Mucosa of descending colon (tissue), 3 donors: ENCODE measurements at regions not wholly inside any gene's neighbourhood (a gene's known extent, or its start where the extent isn't known, plus 50 kb on each side); places are given as distances from the start of the nearest gene placed in this dataset.

Experiments used
- ATAC-seq: fragments of 200-7000 bp; cut with Tn5 transposase; one replicate; pipeline ENCODE4 v1.9.1; 2020; ENCODE audit warnings: mild to moderate bottlenecking, moderate library complexity
- DNase-seq, 3 donors: peaks; one replicate each; pipeline ENCODE4 v3.0.0-alpha.2; 2020
- H3K36me3 ChIP-seq: fragments of 200-600 bp; one replicate; pipeline ENCODE4 v1.8.0; 2021; ENCODE audit warnings: low read depth, mild to moderate bottlenecking
- H3K4me1 ChIP-seq: fragments of 200-600 bp; one replicate; pipeline ENCODE4 v1.8.0; 2021; ENCODE audit warnings: low read depth, mild to moderate bottlenecking
- H3K4me3 ChIP-seq: fragments of 200-600 bp; one replicate; pipeline ENCODE4 v1.8.0; 2021; ENCODE audit warnings: mild to moderate bottlenecking
- H3K9me3 ChIP-seq: fragments of 200-600 bp; one replicate; pipeline ENCODE4 v1.8.0; 2021; ENCODE audit warnings: mild to moderate bottlenecking
- intact Hi-C, 2 donors: fragments of 100-400 bp; cut with DNase I in 1 of 2; cut with micrococcal nuclease in 1 of 2; formaldehyde crosslinking; loops; one replicate each; pipeline versions ENCODE4 v1.11.0 to v1.11.1; 2022; cut with DNase I, micrococcal nuclease
- TF ChIP-seq, protein P1 (sequence below): fragments of 200-600 bp; IDR thresholded peaks from one replicate; pipeline ENCODE4 v1.8.0; 2022; ENCODE audit warnings: antibody characterized with exemption, mild to moderate bottlenecking
- donor health status: DM: no; HTN: no; CAD: no; lungs with moderate emphysema.
- donor health status: DM: no; HTN: no; CAD: no.
- donor health status: DM: no; HTN: yes; CAD: no.

DNA sequence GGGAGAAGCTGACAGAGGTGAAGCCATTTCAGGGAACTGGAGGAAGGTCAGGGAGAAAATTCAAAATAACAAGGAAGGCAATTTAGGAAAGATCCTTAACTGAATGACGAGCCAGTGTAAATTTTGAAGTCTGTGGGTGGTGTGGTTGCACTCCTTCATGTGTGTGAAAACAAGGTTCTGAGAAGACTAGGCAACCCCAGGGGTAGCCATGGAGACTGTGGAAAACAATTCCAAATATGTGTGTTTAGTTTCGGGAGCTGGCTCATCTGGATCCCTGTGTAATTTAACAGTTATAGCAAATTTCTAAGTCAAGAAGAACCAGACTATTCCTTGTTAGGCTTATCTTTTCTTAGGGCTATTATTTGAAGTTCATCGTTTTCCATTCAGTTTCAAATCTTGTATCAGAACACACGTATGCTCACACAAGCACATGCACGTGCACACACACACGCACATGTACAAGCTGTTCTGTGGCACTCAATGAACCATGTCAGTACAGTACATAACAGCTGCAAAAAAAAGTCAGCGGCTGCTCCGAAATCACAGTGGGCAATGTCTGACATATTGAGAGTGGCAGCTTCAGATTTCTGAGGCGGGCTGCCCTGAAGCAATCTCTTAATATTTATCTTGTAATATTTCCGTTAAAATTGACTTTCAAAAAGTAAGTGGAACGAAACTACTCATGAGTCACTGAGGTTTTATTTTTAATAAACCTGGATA, 411.2 kb downstream of the AEBP2 start:
- no peaks in the 10 kb centered on the region for H3K9me3 ChIP-seq
- ATAC-seq (no peak), DNase-seq (no peak)
- no peaks in the 10 kb centered on the region for H3K4me1 ChIP-seq
- no peak overlapping the region for H3K4me3 ChIP-seq
- TF ChIP-seq, protein P1, sequence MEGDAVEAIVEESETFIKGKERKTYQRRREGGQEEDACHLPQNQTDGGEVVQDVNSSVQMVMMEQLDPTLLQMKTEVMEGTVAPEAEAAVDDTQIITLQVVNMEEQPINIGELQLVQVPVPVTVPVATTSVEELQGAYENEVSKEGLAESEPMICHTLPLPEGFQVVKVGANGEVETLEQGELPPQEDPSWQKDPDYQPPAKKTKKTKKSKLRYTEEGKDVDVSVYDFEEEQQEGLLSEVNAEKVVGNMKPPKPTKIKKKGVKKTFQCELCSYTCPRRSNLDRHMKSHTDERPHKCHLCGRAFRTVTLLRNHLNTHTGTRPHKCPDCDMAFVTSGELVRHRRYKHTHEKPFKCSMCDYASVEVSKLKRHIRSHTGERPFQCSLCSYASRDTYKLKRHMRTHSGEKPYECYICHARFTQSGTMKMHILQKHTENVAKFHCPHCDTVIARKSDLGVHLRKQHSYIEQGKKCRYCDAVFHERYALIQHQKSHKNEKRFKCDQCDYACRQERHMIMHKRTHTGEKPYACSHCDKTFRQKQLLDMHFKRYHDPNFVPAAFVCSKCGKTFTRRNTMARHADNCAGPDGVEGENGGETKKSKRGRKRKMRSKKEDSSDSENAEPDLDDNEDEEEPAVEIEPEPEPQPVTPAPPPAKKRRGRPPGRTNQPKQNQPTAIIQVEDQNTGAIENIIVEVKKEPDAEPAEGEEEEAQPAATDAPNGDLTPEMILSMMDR = no peak
- intact Hi-C loops = no loop called here
- no peaks in the 10 kb centered on the region for H3K36me3 ChIP-seq

GRCh38 chr12:19852100-19852855, 413.0 kb downstream of the AEBP2 start:
- intact Hi-C loops = no loop called here

DNA sequence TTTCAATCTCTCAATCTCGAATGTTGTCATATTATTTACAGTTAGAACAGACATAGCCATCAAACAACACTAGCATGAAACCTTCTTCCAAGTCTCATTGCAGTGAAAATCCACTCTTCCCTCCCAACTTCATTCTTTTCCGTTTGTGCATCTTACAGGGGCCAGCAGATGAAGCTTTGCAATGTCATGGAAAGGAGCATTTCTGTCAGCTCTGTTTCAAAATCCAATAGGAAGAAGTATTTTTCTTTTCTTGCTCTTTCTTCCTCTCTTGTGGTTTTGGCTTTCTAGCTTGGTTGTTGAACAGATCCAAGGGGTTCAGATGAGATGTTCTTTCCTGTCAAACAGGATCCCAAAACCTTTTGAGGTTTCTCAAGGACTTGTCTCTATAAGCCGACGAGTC, 416.6 kb downstream of the AEBP2 start:
- intact Hi-C loops = no loop called here
- Histone ChIP-seq H3K9me3 (no peaks in the 10 kb centered on the region), H3K36me3 (no peaks in the 10 kb centered on the region), H3K4me3 (no peak overlapping the region), H3K4me1 (no peaks in the 10 kb centered on the region)
- ATAC-seq = no peak
- TF ChIP-seq, protein P1 = no peak
- no peak for DNase-seq

More at GRCh38 chr12:19852100-19852855, 413.0 kb downstream of the AEBP2 start:
- H3K4me3 ChIP-seq = no peak overlapping the region
- no peaks in the 10 kb centered on the region for H3K4me1 ChIP-seq
- no peak for ATAC-seq
- no peaks in the 10 kb centered on the region for H3K36me3 ChIP-seq
- DNase-seq = no peak
- no peaks in the 10 kb centered on the region for H3K9me3 ChIP-seq
- TF ChIP-seq, protein P1 = no peak

- Histone ChIP-seq H3K4me1 (no peaks in the 10 kb centered on the region), H3K4me3 (no peak overlapping the region), H3K9me3 (no peaks in the 10 kb centered on the region), H3K36me3 (no peaks in the 10 kb centered on the region)
- intact Hi-C loops = no loop called here
- TF ChIP-seq, protein P1 = no peak
- ATAC-seq (no peak), DNase-seq (no peak)
These were observed 417.1 kb downstream of the AEBP2 start for GRCh38 chr12:19856389-19856788.

DNA sequence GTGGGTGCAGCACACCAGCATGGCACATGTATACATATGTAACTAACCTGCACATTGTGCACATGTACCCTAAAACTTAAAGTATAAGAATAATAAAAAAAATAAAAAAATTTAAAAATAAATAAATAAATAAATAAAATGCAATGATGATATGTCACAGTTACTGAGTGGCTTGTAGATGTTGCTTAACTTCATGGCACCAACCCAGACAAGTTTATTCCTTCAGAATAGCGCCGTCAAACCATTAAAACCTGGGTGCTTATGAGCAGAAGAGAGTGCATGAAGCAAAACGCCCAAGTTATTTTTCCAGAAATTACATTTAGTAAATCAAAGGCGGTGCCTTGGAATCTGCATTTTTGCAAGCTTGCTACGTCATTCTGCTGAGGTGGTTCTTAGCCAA, 417.9 kb downstream of the AEBP2 start:
- Histone ChIP-seq H3K4me1 (no peaks in the 10 kb centered on the region), H3K4me3 (no peak overlapping the region), H3K9me3 (no peaks in the 10 kb centered on the region), H3K36me3 (no peaks in the 10 kb centered on the region)
- TF ChIP-seq, protein P1 = no peak
- ATAC-seq (no peak), DNase-seq (no peak)
- intact Hi-C loops = no loop called here
